Thyroid gland (tissue), 4 donors: ENCODE measurements at regions not wholly inside any gene's neighbourhood (a gene's known extent, or its start where the extent isn't known, plus 50 kb on each side); places are given as distances from the start of the nearest gene placed in this dataset.

Source experiments
- POLR2A ChIP-seq, 2 donors: fragments of 450-650 bp; IDR thresholded peaks; one replicate each; pipeline ENCODE4 v1.6.1; 2017; ENCODE audit warnings: antibody characterized with exemption in 2 of 2, mild to moderate bottlenecking in 2 of 2, moderate library complexity in 1 of 2
- TF ChIP-seq, protein P1 (sequence below), 6 experiments: fragments of 200-600 bp in 3 of 6; fragments of 450-650 bp in 3 of 6; sonication (generic) in 3 of 6; IDR thresholded peaks; one replicate each; pipeline ENCODE4 v1.5.1; 2016 to 2019; ENCODE audit warnings: antibody characterized with exemption in 6 of 6, mild to moderate bottlenecking in 2 of 6, inconsistent platforms in 1 of 6, moderate library complexity in 1 of 6

DNA sequence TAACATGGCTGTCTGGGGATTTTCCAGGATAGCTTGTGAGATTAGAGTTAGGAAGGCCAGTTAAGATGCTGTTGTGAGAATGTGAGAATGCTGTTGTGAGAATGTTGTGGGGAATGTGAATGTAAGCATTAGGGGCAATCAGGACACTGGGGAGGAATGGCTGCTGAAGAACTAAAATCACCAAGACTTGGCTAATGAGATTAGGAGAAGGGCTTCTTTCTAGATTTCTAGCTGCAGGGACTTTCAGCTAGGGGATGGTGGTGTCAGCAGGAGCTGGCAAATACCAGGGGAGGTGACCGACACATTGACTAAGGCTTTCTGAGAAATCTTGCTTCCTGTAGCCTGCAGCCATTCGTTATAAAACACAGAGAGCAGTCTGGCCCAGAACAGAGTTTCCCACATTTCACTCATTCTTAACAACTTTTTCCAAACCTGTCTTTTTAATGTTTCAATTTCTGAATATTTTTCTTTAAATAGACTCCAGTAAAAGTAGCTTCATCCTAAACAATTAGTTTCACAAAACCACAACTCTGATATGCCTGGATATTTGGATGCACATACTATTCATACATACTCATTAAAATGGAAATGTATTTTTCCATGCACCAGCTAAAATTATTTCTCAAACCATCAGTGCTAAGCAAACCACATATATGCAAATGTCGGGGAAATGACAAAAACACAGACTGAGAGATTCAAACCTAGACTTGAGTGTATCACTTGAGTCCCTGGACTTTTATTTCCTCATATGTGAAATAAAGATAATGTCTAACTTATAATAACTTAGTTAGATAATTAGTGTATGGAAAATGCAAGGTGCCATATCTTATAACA, 89.3 kb upstream of the TNC start:
- TF ChIP-seq, protein P1, sequence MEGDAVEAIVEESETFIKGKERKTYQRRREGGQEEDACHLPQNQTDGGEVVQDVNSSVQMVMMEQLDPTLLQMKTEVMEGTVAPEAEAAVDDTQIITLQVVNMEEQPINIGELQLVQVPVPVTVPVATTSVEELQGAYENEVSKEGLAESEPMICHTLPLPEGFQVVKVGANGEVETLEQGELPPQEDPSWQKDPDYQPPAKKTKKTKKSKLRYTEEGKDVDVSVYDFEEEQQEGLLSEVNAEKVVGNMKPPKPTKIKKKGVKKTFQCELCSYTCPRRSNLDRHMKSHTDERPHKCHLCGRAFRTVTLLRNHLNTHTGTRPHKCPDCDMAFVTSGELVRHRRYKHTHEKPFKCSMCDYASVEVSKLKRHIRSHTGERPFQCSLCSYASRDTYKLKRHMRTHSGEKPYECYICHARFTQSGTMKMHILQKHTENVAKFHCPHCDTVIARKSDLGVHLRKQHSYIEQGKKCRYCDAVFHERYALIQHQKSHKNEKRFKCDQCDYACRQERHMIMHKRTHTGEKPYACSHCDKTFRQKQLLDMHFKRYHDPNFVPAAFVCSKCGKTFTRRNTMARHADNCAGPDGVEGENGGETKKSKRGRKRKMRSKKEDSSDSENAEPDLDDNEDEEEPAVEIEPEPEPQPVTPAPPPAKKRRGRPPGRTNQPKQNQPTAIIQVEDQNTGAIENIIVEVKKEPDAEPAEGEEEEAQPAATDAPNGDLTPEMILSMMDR (IDR thresholded peaks at IDR 0.05) = no peak
- no peak for TF ChIP-seq POLR2A (IDR thresholded peaks at IDR 0.05)
